Tibial nerve (tissue), 4 donors: ENCODE measurements at regions not wholly inside any gene's neighbourhood (a gene's known extent, or its start where the extent isn't known, plus 50 kb on each side); places are given as distances from the start of the nearest gene placed in this dataset.
"Not testable (repeated sequence)": the region's sequence is repeated elsewhere in the genome, so short reads cannot be mapped to it uniquely, and the experiment has no call there.

ENCODE experiments used
- DNase-seq, 2 donors: peaks; one replicate each; pipeline ENCODE4 v3.0.0-alpha.2; 2019; ENCODE audit warnings: low spot score in 2 of 2
- H3K27ac ChIP-seq, 4 donors: fragments of 200-600 bp; sonication (generic) in 3 of 4; one replicate each; pipeline ENCODE4 v1.5.1; 2017 to 2019; ENCODE audit warnings: mild to moderate bottlenecking in 1 of 4
- H3K27me3 ChIP-seq, 2 donors: fragments of 200-600 bp; sonication (generic) in 1 of 2; one replicate each; pipeline versions ENCODE4 v1.5.1 to v1.6.0; 2017 to 2019
- H3K36me3 ChIP-seq, 3 donors: fragments of 200-600 bp; sonication (generic); one replicate each; pipeline ENCODE4 v1.5.1; 2018 to 2019
- H3K4me1 ChIP-seq, 4 donors: fragments of 200-600 bp; sonication (generic) in 3 of 4; one replicate each; pipeline ENCODE4 v1.5.1; 2017 to 2019
- H3K4me3 ChIP-seq, 4 donors: fragments of 200-600 bp; sonication (generic) in 3 of 4; one replicate each; pipeline ENCODE4 v1.5.1; 2017 to 2019; ENCODE audit warnings: mild to moderate bottlenecking in 1 of 4, moderate library complexity in 1 of 4
- H3K9me3 ChIP-seq, 4 donors: fragments of 200-600 bp; sonication (generic) in 3 of 4; one replicate each; pipeline ENCODE4 v1.5.1; 2017 to 2019
- EP300 ChIP-seq, 2 donors: sonication (generic); formaldehyde crosslinking; IDR thresholded peaks; one replicate each; pipeline ENCODE4 v1.6.1; 2017; ENCODE audit warnings: antibody characterized with exemption in 2 of 2, mild to moderate bottlenecking in 1 of 2
- POLR2A ChIP-seq, 2 donors: fragments of 450-650 bp; IDR thresholded peaks; one replicate each; pipeline ENCODE4 v1.6.1; 2017; ENCODE audit warnings: antibody characterized with exemption in 2 of 2, mild to moderate bottlenecking in 2 of 2, moderate library complexity in 2 of 2
- WGBS, 2 donors: methylation state at CpG; one replicate each; pipeline ENCODE4 v1.1.5; 2018; 5-methylcytosine and 5-hydroxymethylcytosine counted together
- TF ChIP-seq, protein P1 (sequence below), 5 experiments: fragments of 200-600 bp in 3 of 5; fragments of 450-650 bp in 2 of 5; sonication (generic) in 3 of 5; IDR thresholded peaks; one replicate each; pipeline ENCODE4 v1.5.1; 2016 to 2019; ENCODE audit warnings: antibody characterized with exemption in 5 of 5, mild to moderate bottlenecking in 3 of 5, moderate library complexity in 2 of 5

DNA sequence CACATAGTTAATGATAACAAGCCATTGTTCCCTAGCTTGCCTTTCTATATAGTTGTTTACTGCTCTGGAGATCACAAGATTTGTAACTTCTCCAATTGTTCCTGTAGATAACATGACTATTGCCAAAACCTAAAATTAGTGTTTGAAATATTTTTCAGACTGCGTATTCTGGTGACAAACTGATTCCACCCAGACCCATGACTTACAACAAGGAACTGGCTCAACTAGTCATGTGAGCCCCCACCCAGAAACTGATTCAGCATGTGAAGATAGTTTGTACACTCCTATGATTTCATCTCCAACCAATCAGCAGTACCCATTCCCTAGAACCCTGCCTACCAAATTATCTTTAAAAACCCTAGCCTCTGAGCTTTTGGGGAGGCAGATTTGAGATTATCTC lies 131.4 kb upstream of the BCL9 start:
- H3K36me3 ChIP-seq = no peaks in the 10 kb centered on the region
- H3K27me3 ChIP-seq = no peaks in the 10 kb centered on the region
- no peak overlapping the region for H3K4me3 ChIP-seq
- TF ChIP-seq, protein P1, sequence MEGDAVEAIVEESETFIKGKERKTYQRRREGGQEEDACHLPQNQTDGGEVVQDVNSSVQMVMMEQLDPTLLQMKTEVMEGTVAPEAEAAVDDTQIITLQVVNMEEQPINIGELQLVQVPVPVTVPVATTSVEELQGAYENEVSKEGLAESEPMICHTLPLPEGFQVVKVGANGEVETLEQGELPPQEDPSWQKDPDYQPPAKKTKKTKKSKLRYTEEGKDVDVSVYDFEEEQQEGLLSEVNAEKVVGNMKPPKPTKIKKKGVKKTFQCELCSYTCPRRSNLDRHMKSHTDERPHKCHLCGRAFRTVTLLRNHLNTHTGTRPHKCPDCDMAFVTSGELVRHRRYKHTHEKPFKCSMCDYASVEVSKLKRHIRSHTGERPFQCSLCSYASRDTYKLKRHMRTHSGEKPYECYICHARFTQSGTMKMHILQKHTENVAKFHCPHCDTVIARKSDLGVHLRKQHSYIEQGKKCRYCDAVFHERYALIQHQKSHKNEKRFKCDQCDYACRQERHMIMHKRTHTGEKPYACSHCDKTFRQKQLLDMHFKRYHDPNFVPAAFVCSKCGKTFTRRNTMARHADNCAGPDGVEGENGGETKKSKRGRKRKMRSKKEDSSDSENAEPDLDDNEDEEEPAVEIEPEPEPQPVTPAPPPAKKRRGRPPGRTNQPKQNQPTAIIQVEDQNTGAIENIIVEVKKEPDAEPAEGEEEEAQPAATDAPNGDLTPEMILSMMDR (IDR thresholded peaks at IDR 0.05) = no peak
- no peak for TF ChIP-seq EP300 (IDR thresholded peaks at IDR 0.05)
- no peak for TF ChIP-seq POLR2A (IDR thresholded peaks at IDR 0.05)
- peaks cover 0 to 8% (median 0%) of the 10 kb centered on the region in 4 donors for H3K9me3 ChIP-seq
- 90 to 91% methylated on average over 1 of the region's 1 CpG for WGBS, 2 donors
- no peak for DNase-seq
- no peak overlapping the region for H3K27ac ChIP-seq
- H3K4me1 ChIP-seq = no peaks in the 10 kb centered on the region

DNA sequence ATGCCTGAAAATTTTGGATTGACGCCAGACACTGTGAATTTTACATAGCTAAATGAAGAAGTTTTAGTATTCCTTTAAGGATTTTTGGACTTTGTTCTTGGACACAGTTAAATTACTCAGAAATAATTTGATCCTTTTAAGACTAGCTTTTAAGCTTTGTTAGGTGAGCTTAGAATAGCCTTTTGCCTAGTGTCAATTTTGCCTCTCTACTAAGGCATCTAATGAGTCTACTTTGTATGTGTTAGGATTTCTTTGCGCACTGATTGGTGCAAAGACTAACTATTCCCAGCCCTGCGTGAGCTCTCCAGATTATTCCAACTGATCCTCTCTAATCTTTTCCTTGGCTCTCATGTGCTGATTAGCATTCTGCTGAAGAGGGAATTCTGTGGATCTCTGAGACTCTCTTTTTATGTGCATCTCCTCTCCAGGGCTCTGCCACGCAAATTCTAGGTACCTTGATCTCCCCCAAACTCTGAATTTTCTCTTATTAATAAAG lies 128.1 kb upstream of the BCL9 start:
- 82% methylated on average over 4 of the region's 4 CpGs for WGBS, 2 donors
- DNase-seq = no peak

DNA sequence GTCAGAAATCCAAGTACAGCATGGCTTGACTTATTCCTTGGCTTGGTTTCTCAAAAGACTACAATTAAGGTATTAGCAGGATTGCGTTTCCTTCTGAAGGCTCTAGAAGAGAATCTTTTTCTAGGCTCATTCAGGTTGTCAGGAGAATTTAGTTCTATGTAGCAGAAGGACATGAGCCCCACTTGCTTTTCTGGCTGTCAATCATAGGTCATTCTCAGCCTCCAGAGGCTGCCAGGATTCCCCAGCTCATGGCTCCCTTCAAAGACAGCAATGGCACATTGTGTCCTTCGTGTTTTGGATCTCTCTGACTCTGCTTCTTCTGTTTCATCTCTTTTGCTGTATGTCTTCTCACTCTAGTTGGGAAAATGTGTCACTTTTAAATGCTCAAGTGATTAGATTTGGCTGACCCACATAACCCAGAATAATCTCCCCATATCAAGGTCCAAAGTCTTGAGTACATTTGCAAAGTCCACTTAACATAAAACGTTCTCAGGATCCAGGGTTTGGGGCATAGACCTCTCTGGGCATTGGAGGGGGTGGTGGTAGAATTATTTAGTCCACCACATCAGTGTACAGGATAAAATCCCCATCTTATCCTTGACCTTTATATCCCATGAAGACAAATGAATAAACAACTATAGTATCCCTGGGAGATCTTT lies 126.7 kb upstream of the BCL9 start:
- peaks cover 0 to 8% (median 0%) of the 10 kb centered on the region in 4 donors for H3K9me3 ChIP-seq
- WGBS, 2 donors = 58 to 67% methylated on average over 3 of the region's 3 CpGs
- no peak overlapping the region for H3K4me3 ChIP-seq
- no peaks in the 10 kb centered on the region for H3K36me3 ChIP-seq
- no peaks in the 10 kb centered on the region for H3K4me1 ChIP-seq
- DNase-seq = no peak
- TF ChIP-seq EP300 (IDR thresholded peaks at IDR 0.05) (no peak), POLR2A (IDR thresholded peaks at IDR 0.05) (no peak)
- TF ChIP-seq, protein P1 (IDR thresholded peaks at IDR 0.05) = no peak
- H3K27me3 ChIP-seq = no peaks in the 10 kb centered on the region
- H3K27ac ChIP-seq = no peak overlapping the region

More for the DNA sequence above, 128.1 kb upstream of the BCL9 start:
- Histone ChIP-seq H3K27ac (no peak overlapping the region), H3K9me3 (peaks cover 0 to 8% (median 0%) of the 10 kb centered on the region in 4 donors), H3K4me1 (no peaks in the 10 kb centered on the region), H3K27me3 (no peaks in the 10 kb centered on the region), H3K36me3 (no peaks in the 10 kb centered on the region), H3K4me3 (no peak overlapping the region)
- TF ChIP-seq POLR2A (IDR thresholded peaks at IDR 0.05) = no peak
- TF ChIP-seq EP300 (IDR thresholded peaks at IDR 0.05) = no peak

DNA sequence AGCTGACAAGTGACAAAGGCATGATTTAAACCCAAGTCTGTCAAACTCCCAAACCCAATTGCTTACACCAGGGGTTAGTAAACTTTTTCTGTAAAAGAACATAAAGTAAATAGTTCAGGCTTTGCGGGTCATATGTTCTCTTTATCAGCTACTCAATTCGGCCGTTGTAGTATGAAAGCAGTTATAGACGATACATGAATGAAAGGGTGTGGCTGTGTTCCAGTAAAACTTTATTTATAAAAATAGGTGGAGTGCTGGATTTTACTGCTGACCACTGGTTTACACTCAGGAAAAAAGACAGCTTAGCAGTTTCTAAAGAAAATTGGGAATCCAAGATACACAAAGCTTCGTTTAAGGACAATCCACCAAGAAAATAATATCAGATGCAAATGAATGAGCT lies 124.3 kb upstream of the BCL9 start:
- Histone ChIP-seq H3K4me1 (no peaks in the 10 kb centered on the region), H3K4me3 (no peak overlapping the region), H3K9me3 (no peaks in the 10 kb centered on the region), H3K36me3 (no peaks in the 10 kb centered on the region), H3K27me3 (no peaks in the 10 kb centered on the region), H3K27ac (no peak overlapping the region)
- TF ChIP-seq, protein P1 (IDR thresholded peaks at IDR 0.05) = no peak
- TF ChIP-seq EP300 (IDR thresholded peaks at IDR 0.05) (no peak), POLR2A (IDR thresholded peaks at IDR 0.05) (no peak)
- DNase-seq = no peak
- WGBS, 2 donors = 61 to 72% methylated on average over 5 of the region's 5 CpGs

DNA sequence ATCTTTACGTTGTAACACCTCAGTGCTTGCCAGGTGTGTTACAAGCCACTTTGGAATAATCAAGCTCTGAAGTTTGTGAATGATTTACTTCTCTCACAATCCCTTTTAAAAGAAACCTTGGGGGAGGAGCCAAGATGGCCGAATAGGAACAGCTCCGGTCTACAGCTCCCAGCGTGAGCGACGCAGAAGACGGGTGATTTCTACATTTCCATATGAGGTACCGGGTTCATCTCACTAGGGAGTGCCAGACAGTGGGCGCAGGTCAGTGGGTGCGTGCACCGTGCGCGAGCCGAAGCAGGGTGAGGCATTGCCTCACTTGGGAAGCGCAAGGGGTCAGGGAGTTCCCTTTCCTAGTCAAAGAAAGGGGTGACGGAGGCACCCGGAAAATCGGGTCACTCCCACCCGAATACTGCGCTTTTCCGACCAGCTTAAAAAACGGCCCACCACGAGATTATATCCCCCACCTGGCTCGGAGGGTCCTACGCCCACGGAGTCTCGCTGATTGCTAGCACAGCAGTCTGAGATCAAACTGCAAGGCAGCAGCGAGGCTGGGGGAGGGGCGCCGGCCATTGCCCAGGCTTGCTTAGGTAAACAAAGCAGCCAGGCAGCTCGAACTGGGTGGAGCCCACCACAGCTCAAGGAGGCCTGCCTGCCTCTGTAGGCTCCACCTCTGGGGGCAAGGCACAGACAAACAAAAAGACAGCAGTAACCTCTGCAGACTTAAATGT lies 118.0 kb upstream of the BCL9 start:
- DNase-seq, H3K36me3 ChIP-seq, H3K27ac ChIP-seq, H3K4me3 ChIP-seq, H3K27me3 ChIP-seq, H3K4me1 ChIP-seq, H3K9me3 ChIP-seq: not testable (repeated sequence)
- 77 to 85% methylated on average over 23 to 31 of the region's 31 CpGs for WGBS, 2 donors

DNA sequence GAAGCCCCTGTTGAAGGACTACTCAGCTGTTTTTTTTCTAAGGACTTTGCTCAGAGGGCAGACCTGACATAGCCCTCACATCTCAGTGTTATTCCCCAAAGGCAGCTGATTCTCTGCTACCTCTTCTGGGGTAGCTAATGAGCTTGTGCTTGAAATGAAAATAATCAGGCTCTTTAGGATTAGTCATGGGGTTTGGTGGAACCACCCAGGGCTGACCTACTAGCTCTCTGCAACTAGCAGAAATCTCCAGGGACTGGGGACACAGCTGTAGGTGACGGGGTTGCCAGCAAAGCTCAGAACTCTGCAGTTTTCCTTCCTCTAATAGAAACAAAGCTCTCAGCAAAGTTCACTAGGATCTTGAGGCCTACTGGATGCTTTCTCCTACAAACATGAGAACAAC lies 106.4 kb upstream of the BCL9 start:
- Histone ChIP-seq H3K4me3 (no peak overlapping the region), H3K36me3 (no peaks in the 10 kb centered on the region), H3K9me3 (no peaks in the 10 kb centered on the region), H3K4me1 (no peaks in the 10 kb centered on the region), H3K27ac (no peak overlapping the region), H3K27me3 (no peaks in the 10 kb centered on the region)
- no peak for TF ChIP-seq POLR2A (IDR thresholded peaks at IDR 0.05)
- TF ChIP-seq EP300 (IDR thresholded peaks at IDR 0.05) = no peak
- TF ChIP-seq, protein P1 (IDR thresholded peaks at IDR 0.05) = no peak
- DNase-seq = no peak
- 81 to 83% methylated on average over 1 of the region's 1 CpG for WGBS, 2 donors
